Peyer's patch (tissue), 4 donors: ENCODE measurements at regions not wholly inside any gene's neighbourhood (a gene's known extent, or its start where the extent isn't known, plus 50 kb on each side); places are given as distances from the start of the nearest gene placed in this dataset.

Experiments
- CTCF ChIP-seq, 6 experiments: fragments of 450-650 bp in 4 of 6; fragments of 200-600 bp in 2 of 6; sonication (generic) in 1 of 6; IDR thresholded peaks; one replicate each; pipeline ENCODE4 v1.5.1; 2017 to 2019; ENCODE audit warnings: antibody characterized with exemption in 6 of 6, mild to moderate bottlenecking in 3 of 6, moderate library complexity in 1 of 6
- POLR2A ChIP-seq, 2 donors: fragments of 450-650 bp; IDR thresholded peaks; one replicate each; pipeline ENCODE4 v1.5.1; 2017; ENCODE audit warnings: antibody characterized with exemption in 2 of 2, mild to moderate bottlenecking in 2 of 2, moderate library complexity in 2 of 2

- TF ChIP-seq CTCF (IDR thresholded peaks at IDR 0.05) = no peak
- TF ChIP-seq POLR2A (IDR thresholded peaks at IDR 0.05) = no peak
Observed at GRCh38 chr3:15969874-15970640, 172.3 kb upstream of the ANKRD28 start.
